MG63 (cell line): ENCODE measurements at regions not wholly inside any gene's neighbourhood (a gene's known extent, or its start where the extent isn't known, plus 50 kb on each side); places are given as distances from the start of the nearest gene placed in this dataset.
A peak's percentile ranks its signal among the peaks of the same experiment; 100 is the strongest.

Source experiments
- DNase-seq: peaks from one replicate; pipeline ENCODE4 v3.0.0-alpha.2; 2020
- H3K27me3 ChIP-seq: fragments of 250-450 bp; sonication (Bioruptor Pico); 2 replicates; pipeline ENCODE4 v1.5.1; 2020; ENCODE audit warnings: mild to moderate bottlenecking, moderate library complexity
- H3K36me3 ChIP-seq: fragments of 250-450 bp; sonication (Bioruptor Pico); 2 replicates; pipeline ENCODE4 v1.5.1; 2020; ENCODE audit warnings: mild to moderate bottlenecking, moderate library complexity
- H3K4me3 ChIP-seq: fragments of 250-450 bp; sonication (Bioruptor Pico); 2 replicates; pipeline ENCODE4 v1.5.1; 2020; ENCODE audit warnings: mild to moderate bottlenecking, moderate library complexity
- H3K9me3 ChIP-seq: fragments of 250-450 bp; sonication (Bioruptor Pico); 2 replicates; pipeline ENCODE4 v1.5.1; 2020; ENCODE audit warnings: mild to moderate bottlenecking, moderate library complexity

DNA sequence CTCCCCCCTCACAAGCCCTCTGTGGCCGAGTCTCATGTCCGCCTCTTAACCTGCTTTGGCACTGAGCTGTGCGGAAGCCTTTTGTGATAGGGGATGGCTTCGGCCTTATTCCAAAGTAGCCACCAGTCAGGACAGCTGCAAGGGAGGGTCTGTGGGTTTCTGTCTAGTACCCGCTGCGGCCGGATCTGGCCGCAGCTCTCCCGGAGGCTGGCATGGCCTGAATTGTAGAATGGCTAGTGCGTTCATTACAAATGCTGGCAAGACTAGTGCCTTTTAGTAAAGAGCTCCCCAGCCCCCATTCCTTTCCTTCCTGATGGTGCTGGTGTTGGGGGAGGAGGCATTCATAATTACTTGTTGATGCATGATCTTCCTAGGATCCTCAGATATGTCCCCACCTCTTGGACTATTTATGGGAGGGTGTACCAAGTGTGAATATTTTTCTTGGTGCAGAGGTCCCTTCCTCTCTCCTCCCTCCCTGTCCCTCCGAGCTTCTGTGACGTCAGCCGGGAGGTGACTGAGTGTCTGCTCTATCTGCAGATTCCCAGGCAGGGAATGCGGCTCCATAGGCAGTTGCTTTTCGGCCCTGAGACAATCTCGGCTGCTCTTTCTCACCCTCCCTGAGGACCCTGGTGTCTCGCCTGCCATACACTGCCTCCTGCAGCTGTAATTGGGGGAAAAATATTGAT, 108.7 kb upstream of the E2F8 start:
- peaks cover 22% of the 10 kb centered on the region for H3K27me3 ChIP-seq
- H3K4me3 ChIP-seq, result no peak overlapping the region
- H3K9me3 ChIP-seq, result no peaks in the 10 kb centered on the region
- no peak for DNase-seq
- no peaks in the 10 kb centered on the region for H3K36me3 ChIP-seq

DNA sequence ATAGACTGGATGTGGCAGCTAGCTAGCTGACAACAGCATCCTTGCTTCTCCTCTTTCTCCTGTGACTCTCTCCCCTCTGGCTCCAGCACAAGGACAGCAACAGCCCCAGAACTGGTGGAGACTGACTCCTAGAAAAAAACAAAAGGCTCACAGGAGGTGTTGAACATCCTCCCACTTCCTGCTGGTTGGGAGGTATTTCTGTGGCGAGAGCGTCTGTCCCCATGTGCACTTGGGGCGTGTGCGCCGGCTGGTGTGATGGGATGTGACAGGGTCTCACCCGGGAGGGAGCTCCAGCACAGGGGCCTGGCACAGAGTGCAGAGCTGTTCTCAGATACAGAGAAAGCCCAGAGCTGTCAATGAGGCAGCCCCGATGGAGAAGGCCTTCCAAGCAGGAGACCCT, 107.2 kb upstream of the E2F8 start:
- DNase-seq, result no peak

DNA sequence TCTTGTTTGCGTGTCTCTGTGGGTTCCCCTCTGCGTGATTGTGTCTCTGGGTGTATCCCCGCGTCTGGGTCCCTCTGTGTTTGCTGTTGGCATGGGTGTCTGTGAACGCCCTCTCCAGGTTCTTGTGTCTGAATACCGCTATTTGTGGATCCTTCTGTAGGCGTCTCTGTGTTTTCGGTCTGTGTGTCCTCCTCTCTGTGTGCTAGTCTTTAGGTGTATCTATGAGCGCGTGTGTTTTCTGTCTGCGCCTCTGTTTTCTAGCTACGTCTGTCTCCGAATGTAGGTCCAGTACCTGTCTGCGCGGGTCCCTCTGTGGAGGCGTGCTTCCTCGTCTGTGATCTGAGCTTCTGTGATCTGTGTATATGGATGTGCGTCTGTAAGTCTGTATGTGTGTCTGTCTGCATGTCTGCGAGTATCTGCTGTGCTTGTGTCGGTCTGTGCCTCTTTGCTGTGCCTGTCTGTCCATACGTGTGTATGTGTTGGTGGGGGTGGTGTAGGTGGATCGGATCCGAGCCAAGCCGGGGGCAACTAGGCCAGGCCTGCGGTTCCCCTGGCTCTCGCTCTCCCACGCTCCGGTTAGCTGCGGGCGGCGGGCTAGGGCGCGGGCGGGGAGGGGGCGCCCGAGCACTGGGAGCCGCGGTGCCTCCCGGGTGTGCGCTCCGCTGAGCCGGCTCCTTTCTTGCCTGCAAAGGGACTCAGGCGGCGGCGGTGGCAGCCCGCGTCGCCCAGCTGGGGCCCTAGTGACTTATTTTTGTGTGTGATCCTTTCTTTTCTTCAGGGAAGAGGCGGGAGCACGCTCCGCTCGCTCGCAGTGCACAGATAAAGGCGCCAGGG, 105.3 kb upstream of the E2F8 start:
- no peak for DNase-seq
- H3K36me3 ChIP-seq, result no peaks in the 10 kb centered on the region
- H3K4me3 ChIP-seq, result no peak overlapping the region
- H3K9me3 ChIP-seq, result no peaks in the 10 kb centered on the region
- H3K27me3 ChIP-seq, result peaks cover 22% of the 10 kb centered on the region

More for the DNA sequence above, 107.2 kb upstream of the E2F8 start:
- no peak overlapping the region for H3K4me3 ChIP-seq
- no peaks in the 10 kb centered on the region for H3K36me3 ChIP-seq
- peaks cover 22% of the 10 kb centered on the region for H3K27me3 ChIP-seq
- no peaks in the 10 kb centered on the region for H3K9me3 ChIP-seq

DNA sequence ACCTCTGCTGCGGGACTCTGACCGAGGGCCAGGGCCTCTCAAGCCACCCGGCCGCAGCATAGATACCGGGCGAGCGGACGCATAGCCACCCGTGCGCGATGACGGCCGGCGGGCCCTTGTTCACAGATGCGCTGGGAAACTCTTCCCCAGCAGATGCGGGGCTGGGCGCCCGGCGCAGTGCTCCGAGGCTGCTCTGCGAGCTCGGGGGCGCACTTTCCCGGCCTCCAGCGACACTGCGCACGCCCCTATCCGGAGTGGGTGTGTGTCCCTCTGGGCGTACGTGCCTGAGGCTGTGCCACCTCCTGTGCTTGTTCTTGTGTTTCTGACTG, 104.7 kb upstream of the E2F8 start:
- H3K36me3 ChIP-seq, result no peaks in the 10 kb centered on the region
- H3K27me3 ChIP-seq, result peaks cover 26% of the 10 kb centered on the region
- DNase-seq, result no peak
- H3K9me3 ChIP-seq, result no peaks in the 10 kb centered on the region
- no peak overlapping the region for H3K4me3 ChIP-seq

DNA sequence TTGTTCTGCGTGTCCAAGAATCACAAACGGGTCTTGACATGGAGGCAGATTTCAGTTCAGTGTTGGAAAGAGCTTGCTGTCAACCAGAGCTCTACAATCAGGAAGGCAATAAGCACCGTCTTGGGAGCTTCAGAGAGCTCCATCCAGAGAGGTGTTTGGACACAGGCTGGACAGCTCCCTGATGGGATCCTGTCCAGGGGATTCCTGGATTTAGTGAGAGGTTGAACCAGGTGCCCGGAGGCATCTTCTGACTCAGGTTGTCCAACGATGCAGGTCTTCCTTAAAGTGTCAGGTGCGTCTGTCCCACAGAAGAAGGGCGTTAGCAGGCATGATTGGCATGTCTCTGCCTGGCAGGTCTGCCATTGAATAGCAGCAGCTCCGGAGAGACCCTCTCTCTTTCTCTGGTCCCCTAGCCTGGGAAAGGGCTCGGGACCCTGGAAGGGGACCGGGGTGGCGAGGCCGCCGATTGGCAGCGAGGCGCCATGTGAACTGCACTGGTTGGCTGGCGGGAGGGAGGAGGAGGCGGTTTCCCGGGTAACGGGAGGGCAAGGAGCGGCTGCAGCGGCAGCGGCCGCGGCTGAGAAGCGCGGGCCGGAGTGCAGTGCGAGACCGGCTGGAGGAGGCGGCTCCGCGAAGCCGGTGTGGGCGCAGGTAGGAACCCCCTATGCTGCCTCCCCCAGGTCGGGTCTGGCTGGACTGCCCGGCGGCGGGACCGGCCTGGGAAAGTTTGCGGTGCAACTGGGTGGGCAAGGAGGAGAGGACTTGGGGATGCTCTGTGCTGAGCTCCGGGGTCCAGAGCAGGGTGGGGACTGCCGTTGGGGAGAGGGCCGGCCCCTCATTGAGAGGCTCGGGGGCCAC, 104.1 kb upstream of the E2F8 start:
- no peaks in the 10 kb centered on the region for H3K36me3 ChIP-seq
- H3K27me3 ChIP-seq, result peaks cover 26% of the 10 kb centered on the region
- peak; percentile 55 for DNase-seq
- H3K9me3 ChIP-seq, result no peaks in the 10 kb centered on the region
- no peak overlapping the region for H3K4me3 ChIP-seq

DNA sequence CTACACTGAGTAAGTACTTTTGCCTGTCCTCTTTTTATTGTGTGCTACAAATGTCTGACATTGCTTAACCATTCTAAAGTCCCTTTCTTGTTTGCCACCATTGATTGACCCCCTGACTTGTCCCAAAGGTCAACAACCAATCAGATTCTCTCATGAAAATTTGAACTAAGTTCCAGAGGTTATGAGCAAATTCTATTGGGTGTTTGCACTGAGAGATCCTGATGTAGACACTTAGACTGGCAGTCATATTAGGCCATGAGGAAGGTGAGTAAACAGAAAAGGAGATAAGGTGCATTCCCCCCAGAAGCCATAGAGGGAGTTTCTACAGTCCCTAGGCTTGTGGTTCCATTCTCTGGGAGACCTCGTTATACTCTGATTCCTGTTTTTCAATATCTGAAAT, 101.3 kb upstream of the E2F8 start:
- no peak for DNase-seq
- no peaks in the 10 kb centered on the region for H3K9me3 ChIP-seq
- no peaks in the 10 kb centered on the region for H3K36me3 ChIP-seq
- H3K4me3 ChIP-seq, result no peak overlapping the region
- peaks cover 27% of the 10 kb centered on the region for H3K27me3 ChIP-seq

DNA sequence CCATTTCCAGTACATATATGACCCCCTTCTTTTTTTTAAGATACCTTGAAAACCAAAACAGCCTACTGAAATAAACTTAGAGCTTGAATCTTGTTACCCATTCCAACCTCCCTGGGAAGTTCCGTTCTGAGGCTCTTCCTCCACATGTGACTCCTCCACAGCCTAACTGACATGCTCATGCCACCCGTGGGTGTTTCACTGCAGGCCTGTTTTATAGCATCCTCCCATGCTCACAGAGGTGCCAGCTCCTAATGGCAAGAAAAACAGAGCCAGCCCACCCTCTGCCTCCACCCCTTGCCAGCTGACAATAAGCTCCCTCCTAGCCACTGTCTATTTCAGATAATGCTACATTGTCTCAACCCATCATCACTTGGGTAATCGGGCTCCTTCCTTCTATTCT, 97.6 kb upstream of the E2F8 start:
- DNase-seq, result no peak
- peaks cover 7% of the 10 kb centered on the region; the same call in 1 of the 2 replicates for H3K27me3 ChIP-seq
- no peaks in the 10 kb centered on the region for H3K9me3 ChIP-seq
- H3K36me3 ChIP-seq, result no peaks in the 10 kb centered on the region
- H3K4me3 ChIP-seq, result no peak overlapping the region

DNA sequence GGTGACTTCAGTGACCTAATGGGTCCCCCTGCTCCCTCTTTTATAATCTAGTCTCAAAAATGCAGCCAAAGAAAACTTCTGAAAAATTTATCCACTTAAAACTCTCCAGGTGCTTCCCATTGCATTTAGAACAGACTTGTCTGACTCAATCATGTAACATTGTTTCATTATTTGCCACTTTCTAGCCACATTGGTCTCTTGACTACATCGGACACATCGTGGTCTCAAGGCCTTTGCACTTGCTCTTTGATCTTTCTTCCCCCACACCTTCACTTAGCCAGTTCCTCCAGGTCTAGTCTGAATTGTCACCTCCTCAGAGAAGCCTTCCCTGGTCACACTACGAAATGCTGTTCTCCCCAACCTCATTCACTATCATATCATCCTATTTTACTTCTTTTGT, 97.0 kb upstream of the E2F8 start:
- Histone ChIP-seq H3K9me3 (no peaks in the 10 kb centered on the region), H3K36me3 (no peaks in the 10 kb centered on the region), H3K27me3 (peaks cover 7% of the 10 kb centered on the region; the same call in 1 of the 2 replicates), H3K4me3 (no peak overlapping the region)
- no peak for DNase-seq

DNA sequence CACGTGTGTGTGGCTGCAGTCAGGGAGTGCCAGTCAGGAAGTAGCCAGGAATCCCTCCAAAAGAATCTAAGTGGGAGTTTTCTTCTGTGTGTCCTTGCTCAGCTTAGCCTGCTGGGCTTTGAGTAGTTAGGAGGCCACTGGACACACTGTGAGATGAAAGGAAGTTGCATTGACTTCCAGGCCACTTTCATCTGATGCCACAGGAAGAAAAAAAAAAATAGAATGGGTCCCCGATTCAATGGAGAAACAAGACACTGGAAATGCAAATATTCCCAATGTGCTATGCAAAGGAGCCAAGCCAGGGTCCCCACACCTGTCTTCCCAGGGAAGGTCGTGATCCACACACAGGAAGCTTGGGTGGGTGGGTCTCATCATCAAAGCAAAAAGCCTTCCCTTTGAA, 95.6 kb upstream of the E2F8 start:
- H3K4me3 ChIP-seq, result no peak overlapping the region
- DNase-seq, result no peak
- no peaks in the 10 kb centered on the region for H3K9me3 ChIP-seq
- H3K36me3 ChIP-seq, result no peaks in the 10 kb centered on the region
- peaks cover 7% of the 10 kb centered on the region; the same call in 1 of the 2 replicates for H3K27me3 ChIP-seq

DNA sequence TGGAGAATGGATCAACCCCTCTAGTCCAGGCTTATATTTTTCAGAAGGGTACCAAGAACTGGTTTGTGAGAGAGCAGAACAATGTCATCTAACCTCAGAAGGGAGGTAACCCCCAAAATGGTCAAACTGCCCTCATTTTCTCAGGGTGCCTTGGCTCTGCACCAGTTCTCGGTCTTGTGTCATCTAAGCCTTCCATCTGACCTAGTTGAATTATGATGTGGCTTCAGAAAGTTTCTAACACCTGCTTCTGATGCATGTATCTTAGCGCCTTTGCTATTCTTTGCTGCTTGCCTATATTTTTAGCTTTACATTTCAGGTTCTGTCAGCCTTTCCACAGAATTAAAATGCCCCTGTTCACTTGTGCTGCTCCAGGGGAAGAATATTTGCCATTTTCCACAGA, 91.7 kb upstream of the E2F8 start:
- no peaks in the 10 kb centered on the region for H3K27me3 ChIP-seq

DNA sequence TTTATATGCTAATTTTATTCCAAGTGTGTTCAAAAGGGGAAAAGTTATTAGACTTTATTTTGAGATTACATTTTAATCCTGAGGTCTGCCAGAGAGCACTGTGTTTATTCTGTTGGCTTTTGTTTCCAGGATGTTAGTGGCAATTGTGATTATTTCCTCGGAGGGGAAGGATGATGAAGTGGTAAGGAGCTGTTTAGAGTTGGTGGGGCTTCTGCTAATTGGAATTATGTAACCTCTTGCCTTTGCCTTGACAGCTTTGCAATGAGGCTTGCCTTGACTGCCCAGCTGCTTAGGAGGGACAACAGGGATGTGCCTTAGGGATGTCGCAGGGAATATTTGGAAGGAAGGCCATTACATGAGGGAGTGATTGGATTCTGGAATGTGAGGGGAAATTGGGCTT, 89.7 kb upstream of the E2F8 start:
- H3K9me3 ChIP-seq, result no peaks in the 10 kb centered on the region
- H3K36me3 ChIP-seq, result no peaks in the 10 kb centered on the region
- H3K4me3 ChIP-seq, result no peak overlapping the region
- DNase-seq, result no peak
- H3K27me3 ChIP-seq, result no peaks in the 10 kb centered on the region

More for the DNA sequence above, 91.7 kb upstream of the E2F8 start:
- DNase-seq, result no peak
- H3K36me3 ChIP-seq, result no peaks in the 10 kb centered on the region
- no peaks in the 10 kb centered on the region for H3K9me3 ChIP-seq
- H3K4me3 ChIP-seq, result no peak overlapping the region

DNA sequence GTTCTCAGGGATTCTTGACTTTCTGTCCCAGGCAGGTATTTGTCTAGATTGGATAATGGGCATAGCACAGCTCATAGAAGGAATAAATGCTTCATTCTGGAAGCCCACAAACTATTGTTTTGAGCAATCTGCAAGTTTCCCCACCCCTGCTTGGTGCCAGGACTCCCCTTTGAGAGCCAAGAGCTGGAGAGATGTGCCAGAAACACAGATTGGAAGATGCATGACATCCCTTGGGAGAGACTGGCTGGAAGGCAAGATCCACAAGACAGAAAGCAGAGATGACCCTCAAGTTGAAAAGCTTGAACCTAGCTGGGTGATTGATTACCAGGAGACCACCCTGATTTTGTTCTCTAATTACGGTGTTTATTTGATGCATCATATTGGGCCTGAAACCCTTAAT, 89.2 kb upstream of the E2F8 start:
- Histone ChIP-seq H3K27me3 (no peaks in the 10 kb centered on the region), H3K4me3 (no peak overlapping the region), H3K9me3 (no peaks in the 10 kb centered on the region), H3K36me3 (no peaks in the 10 kb centered on the region)
- DNase-seq, result no peak

DNA sequence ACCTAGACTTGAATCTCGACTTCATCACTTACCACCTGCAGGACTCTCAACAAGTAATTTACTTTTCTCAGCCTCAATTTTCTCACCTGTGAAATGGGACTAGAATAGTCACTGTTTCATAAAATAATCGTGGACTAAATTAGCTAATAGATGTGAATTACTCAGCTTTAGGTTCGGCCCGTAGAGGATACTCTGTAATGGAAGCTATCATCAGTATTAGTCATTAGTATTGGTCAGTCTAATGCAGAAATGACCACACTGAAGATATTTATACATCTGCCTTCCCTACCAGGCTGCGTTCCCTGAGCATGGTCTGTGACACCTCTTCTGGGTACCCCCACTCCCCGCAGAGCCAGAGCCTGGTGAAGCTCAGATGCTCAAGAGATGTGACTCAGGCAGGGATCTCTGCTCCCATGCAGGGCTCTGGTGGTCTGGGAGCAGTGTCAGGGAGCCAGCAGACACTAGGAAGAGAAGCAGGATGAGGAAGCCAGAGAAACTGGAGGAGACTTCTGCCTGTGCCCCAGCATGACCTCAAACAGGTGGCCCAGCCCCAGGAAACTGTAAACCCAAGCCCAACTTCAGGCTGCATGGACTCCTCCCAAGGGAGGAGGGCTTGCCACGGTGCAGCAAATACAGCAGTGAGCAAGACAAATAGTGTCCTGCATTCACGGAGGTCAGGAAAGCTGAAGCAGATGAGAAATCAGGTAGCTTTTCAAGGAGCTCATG, 88.0 kb upstream of the E2F8 start:
- Histone ChIP-seq H3K27me3 (no peaks in the 10 kb centered on the region; the same call in 1 of the 2 replicates), H3K9me3 (no peaks in the 10 kb centered on the region), H3K36me3 (no peaks in the 10 kb centered on the region), H3K4me3 (no peak overlapping the region)
- DNase-seq, result no peak

DNA sequence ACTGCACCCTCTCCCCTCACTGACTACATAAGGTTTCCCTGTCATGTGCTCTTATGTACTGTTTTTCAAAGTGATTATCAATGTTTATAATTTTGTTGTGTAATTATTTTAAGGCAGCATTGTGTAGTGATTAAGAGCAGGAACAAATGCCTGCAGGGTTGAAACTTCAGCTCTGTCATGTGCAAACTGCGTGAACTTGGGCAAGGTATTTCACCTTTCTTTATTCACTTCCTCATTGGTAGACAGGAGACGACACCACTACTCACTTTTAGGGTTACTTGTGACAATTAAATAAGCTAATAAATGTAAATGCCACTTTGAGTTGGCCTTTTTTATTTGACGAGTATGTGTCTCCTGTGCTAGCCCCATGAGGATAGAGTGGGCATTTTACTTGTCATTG, 86.5 kb upstream of the E2F8 start:
- Histone ChIP-seq H3K9me3 (no peaks in the 10 kb centered on the region), H3K4me3 (no peak overlapping the region), H3K36me3 (no peaks in the 10 kb centered on the region), H3K27me3 (peaks cover 4% of the 10 kb centered on the region)
- no peak for DNase-seq

DNA sequence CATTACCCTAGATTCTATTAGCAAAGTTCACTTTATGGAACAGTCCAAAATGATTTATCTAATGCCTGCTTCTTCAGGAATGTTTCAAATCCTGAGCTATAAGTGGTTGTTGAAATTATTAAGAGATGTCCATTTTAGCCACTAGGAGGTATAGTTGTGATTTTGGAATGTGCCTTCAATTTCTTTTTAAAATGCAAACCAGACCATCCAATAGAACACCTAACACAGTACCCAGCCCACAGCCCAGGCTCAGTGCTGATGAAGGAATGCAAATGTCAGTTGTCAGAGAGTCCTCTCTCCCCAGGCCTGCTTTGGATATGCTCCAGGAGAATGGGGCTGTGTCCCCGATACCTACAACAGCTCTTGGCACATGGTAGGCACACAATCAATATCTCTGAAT, 85.8 kb upstream of the E2F8 start:
- peaks cover 4% of the 10 kb centered on the region for H3K27me3 ChIP-seq
- DNase-seq, result no peak

DNA sequence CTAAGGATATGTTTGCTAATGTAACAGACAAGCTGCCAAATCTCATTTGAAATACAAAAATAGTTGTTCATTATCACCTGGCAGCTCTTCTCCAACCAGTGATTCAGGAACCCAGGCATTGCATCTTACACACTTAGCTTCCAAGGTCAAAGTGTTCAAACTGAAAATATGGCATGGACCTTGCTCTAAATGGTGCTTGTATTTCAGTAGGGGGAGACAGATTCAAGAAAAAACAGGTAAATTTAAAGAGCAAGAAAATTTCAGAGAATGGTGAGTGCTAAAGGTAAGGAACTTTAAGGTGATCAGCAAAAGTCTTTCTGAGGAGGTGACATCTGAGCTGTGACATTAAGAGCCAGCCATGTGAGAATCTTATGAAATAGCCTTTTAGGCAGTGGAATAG, 82.8 kb upstream of the E2F8 start:
- Histone ChIP-seq H3K4me3 (no peak overlapping the region), H3K36me3 (no peaks in the 10 kb centered on the region), H3K27me3 (peaks cover 4% of the 10 kb centered on the region), H3K9me3 (no peaks in the 10 kb centered on the region)
- no peak for DNase-seq

More for the DNA sequence above, 85.8 kb upstream of the E2F8 start:
- H3K36me3 ChIP-seq, result no peaks in the 10 kb centered on the region
- H3K4me3 ChIP-seq, result no peak overlapping the region
- H3K9me3 ChIP-seq, result no peaks in the 10 kb centered on the region

DNA sequence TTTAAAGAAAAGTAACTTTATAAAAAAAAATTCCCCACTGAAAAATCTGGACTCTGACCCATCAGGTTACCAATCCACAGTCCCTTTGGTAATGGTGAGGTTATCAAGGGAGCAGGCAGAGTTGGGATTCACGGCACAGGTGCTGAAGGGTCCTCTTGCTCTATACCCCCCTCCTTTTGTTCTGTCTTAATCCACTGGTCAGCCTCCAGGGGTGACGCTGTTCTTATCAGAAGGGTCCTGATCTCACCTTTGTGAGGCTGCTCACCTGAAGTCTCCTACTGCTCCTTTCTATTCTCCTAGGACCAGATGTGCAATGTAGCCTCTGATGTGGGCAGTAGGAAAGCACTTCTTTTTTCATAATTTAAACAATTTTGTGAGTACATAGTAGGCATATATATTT, 80.6 kb upstream of the E2F8 start:
- Histone ChIP-seq H3K27me3 (peaks cover 4% of the 10 kb centered on the region), H3K4me3 (no peak overlapping the region), H3K9me3 (no peaks in the 10 kb centered on the region)

More for the DNA sequence above, 80.6 kb upstream of the E2F8 start:
- DNase-seq, result no peak
- no peaks in the 10 kb centered on the region for H3K36me3 ChIP-seq
